ENCODE measurements at regions not wholly inside any gene's neighbourhood (a gene's known extent, or its start where the extent isn't known, plus 50 kb on each side); places are given as distances from the start of the nearest gene placed in this dataset.

DNA sequence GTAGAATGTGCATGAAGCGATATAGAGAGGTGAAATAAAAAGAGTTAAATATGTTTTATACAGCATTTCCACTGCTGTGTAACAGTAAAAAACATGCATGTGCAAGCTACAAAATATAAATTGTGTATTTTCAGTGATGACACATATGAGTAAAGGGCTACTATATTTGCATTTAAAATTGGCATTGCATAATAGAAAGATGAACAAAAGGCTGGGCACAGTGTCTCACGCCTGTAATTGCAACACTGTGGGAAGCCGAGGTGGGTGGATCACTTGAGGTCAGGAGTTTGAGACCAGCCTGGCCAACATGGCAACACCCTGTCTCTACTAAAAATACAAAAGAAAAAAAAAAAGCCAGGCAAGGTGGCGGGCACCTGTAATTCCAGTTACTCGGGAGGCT lies 79.8 kb upstream of the CCDC71L start:
- Histone ChIP-seq H4K20me1 (ENCODE audit: insufficient read depth) (no peaks in the 10 kb centered on the region), H2AFZ (ENCODE audit: low read depth, low read length, poor library complexity, severe bottlenecking) (no peak overlapping the region), H3K9ac (ENCODE audit: low read length) (no peak overlapping the region), H3K79me2 (ENCODE audit: insufficient read depth, low read length) (no peaks in the 10 kb centered on the region), H3K4me1 (ENCODE audit: control insufficient read depth in 1 of 2, insufficient read depth in 2 of 2, low read length in 2 of 2) (peaks cover 0 to 17% of the 10 kb centered on the region in 2 experiments; a peak in 2 of 4 replicates), H3K4me3 (replicated peaks in 1 of 2; ENCODE audit: low read depth in 1 of 2, low read length in 2 of 2) (no peak overlapping the region), H3K9me2 (ENCODE audit: insufficient read depth) (peaks cover 3% of the 10 kb centered on the region; the same call in 1 of the 2 replicates), H3K4me2 (ENCODE audit: low read length) (no peak overlapping the region), H3K9me3 (ENCODE audit: control insufficient read depth in 1 of 2, insufficient read depth in 1 of 2, low read depth in 1 of 2, low read length in 2 of 2) (no peaks in the 10 kb centered on the region), H3K27ac (ENCODE audit: low read depth, low read length) (no peak overlapping the region), H3K27me3 (ENCODE audit: insufficient read depth, low read length) (no peaks in the 10 kb centered on the region), H3K36me3 (ENCODE audit: control insufficient read depth in 1 of 2, insufficient read depth in 2 of 2, low read length in 2 of 2) (no peaks in the 10 kb centered on the region)
- no TSS peak for BruUV-seq (replicated peaks)
- ATAC-seq, result no peak
- ChIA-PET RAD21 (ENCODE audit: low non-redundant PET in 1 of 2, low total read pairs in 2 of 2, uncharacterized antibody in 2 of 2, unreplicated experiment in 2 of 2) (no interaction called here), POLR2A (no interaction called here), CTCF (interaction anchor here (1.8 kb wide), 1 partner anchor 198 kb away, joined by 4 read pairs; no protein-coding TSS in a partner anchor)
- intact Hi-C loops (cut with micrococcal nuclease), result no loop called here
- no peak for DNase-seq (ENCODE audit: low read depth, low spot score)
- TF ChIP-seq EZH2phosphoT487 (IDR thresholded peaks at IDR 0.05; ENCODE audit: borderline replicate concordance) (no peak), CBX3 (IDR thresholded peaks at IDR 0.05; ENCODE audit: low read depth) (no peak), ELF1 (IDR thresholded peaks at IDR 0.05; ENCODE audit: borderline replicate concordance, low read depth) (no peak), FOSL1 (IDR thresholded peaks at IDR 0.05; ENCODE audit: low read depth) (no peak), RAD21 (IDR thresholded peaks at IDR 0.05; ENCODE audit: low read depth) (no peak), ZFX (IDR thresholded peaks at IDR 0.05) (no peak), TCF7L2 (IDR thresholded peaks at IDR 0.05; ENCODE audit: borderline replicate concordance, extremely low read depth, insufficient read depth, insufficient read length) (no peak), EZH2 (IDR thresholded peaks at IDR 0.05) (no peak), CEBPB (IDR thresholded peaks at IDR 0.05; ENCODE audit: low read depth) (no peak), JUND (IDR thresholded peaks at IDR 0.05) (no peak), SIN3A (IDR thresholded peaks at IDR 0.05; ENCODE audit: low read depth) (no peak), SP1 (IDR thresholded peaks at IDR 0.05; ENCODE audit: low read depth) (no peak), YY1 (IDR thresholded peaks at IDR 0.05; ENCODE audit: extremely low read depth, insufficient replicate concordance, low read depth, low read length) (no peak), ZNF274 (IDR thresholded peaks at IDR 0.05; ENCODE audit: low read depth, low read length) (no peak)
- TF ChIP-seq, protein P1, sequence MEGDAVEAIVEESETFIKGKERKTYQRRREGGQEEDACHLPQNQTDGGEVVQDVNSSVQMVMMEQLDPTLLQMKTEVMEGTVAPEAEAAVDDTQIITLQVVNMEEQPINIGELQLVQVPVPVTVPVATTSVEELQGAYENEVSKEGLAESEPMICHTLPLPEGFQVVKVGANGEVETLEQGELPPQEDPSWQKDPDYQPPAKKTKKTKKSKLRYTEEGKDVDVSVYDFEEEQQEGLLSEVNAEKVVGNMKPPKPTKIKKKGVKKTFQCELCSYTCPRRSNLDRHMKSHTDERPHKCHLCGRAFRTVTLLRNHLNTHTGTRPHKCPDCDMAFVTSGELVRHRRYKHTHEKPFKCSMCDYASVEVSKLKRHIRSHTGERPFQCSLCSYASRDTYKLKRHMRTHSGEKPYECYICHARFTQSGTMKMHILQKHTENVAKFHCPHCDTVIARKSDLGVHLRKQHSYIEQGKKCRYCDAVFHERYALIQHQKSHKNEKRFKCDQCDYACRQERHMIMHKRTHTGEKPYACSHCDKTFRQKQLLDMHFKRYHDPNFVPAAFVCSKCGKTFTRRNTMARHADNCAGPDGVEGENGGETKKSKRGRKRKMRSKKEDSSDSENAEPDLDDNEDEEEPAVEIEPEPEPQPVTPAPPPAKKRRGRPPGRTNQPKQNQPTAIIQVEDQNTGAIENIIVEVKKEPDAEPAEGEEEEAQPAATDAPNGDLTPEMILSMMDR (IDR thresholded peaks at IDR 0.05 in 2 of 3, conservative IDR thresholded peaks at IDR 0.05 in 1 of 3; ENCODE audit: borderline replicate concordance in 1 of 3, insufficient read depth in 1 of 3, low read depth in 2 of 3, low read length in 2 of 3), result no peak
- TF ChIP-seq, protein P2, sequence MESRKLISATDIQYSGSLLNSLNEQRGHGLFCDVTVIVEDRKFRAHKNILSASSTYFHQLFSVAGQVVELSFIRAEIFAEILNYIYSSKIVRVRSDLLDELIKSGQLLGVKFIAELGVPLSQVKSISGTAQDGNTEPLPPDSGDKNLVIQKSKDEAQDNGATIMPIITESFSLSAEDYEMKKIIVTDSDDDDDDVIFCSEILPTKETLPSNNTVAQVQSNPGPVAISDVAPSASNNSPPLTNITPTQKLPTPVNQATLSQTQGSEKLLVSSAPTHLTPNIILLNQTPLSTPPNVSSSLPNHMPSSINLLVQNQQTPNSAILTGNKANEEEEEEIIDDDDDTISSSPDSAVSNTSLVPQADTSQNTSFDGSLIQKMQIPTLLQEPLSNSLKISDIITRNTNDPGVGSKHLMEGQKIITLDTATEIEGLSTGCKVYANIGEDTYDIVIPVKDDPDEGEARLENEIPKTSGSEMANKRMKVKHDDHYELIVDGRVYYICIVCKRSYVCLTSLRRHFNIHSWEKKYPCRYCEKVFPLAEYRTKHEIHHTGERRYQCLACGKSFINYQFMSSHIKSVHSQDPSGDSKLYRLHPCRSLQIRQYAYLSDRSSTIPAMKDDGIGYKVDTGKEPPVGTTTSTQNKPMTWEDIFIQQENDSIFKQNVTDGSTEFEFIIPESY (IDR thresholded peaks at IDR 0.05; ENCODE audit: extremely low read depth, insufficient replicate concordance, low read length), result no peak
- TF ChIP-seq, protein P3, sequence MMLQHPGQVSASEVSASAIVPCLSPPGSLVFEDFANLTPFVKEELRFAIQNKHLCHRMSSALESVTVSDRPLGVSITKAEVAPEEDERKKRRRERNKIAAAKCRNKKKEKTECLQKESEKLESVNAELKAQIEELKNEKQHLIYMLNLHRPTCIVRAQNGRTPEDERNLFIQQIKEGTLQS (IDR thresholded peaks at IDR 0.05), result no peak
